ENCODE measurements at regions not wholly inside any gene's neighbourhood (a gene's known extent, or its start where the extent isn't known, plus 50 kb on each side); places are given as distances from the start of the nearest gene placed in this dataset.
"Not testable (repeated sequence)": the region's sequence is repeated elsewhere in the genome, so short reads cannot be mapped to it uniquely, and the experiment has no call there.

DNA sequence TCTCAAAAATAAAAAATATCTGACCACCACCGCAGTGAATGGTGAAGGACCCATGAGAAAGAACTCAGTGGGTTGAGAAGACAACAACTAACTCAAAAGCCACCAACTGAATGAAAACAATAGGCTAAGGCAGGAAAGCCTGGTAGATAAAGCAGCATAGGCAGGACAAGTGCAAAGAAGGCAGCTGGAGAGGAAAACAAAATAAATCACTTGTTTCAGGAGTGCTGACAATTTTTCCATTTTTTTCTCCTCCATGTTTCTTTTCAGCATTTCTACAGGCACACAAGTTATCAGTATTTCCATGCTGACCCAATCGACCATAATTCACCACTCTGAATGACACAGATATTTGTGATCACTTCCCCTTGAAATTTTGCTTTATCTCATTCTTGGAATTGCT is 597.8 kb downstream of the LIG4 start:
- DNase-seq, result no peak
- Histone ChIP-seq H3K9me3 (no peaks in the 10 kb centered on the region), H3K36me3 (no peaks in the 10 kb centered on the region), H3K4me3 (no peak overlapping the region), H3K4me1 (no peaks in the 10 kb centered on the region), H3K27me3 (no peaks in the 10 kb centered on the region), H3K27ac (no peak overlapping the region)
- no peak for ATAC-seq
- WGBS (ENCODE audit: insufficient coverage, low coverage, low lambda C conversion rate, missing lambda C conversion rate), result 19% methylated on average over 2 of the region's 2 CpGs
- TF ChIP-seq, protein P1, sequence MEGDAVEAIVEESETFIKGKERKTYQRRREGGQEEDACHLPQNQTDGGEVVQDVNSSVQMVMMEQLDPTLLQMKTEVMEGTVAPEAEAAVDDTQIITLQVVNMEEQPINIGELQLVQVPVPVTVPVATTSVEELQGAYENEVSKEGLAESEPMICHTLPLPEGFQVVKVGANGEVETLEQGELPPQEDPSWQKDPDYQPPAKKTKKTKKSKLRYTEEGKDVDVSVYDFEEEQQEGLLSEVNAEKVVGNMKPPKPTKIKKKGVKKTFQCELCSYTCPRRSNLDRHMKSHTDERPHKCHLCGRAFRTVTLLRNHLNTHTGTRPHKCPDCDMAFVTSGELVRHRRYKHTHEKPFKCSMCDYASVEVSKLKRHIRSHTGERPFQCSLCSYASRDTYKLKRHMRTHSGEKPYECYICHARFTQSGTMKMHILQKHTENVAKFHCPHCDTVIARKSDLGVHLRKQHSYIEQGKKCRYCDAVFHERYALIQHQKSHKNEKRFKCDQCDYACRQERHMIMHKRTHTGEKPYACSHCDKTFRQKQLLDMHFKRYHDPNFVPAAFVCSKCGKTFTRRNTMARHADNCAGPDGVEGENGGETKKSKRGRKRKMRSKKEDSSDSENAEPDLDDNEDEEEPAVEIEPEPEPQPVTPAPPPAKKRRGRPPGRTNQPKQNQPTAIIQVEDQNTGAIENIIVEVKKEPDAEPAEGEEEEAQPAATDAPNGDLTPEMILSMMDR (IDR thresholded peaks at IDR 0.05), result no peak
- TF ChIP-seq POLR2A (IDR thresholded peaks at IDR 0.05), result no peak
- intact Hi-C loops (cut with DNase I), result no loop called here

DNA sequence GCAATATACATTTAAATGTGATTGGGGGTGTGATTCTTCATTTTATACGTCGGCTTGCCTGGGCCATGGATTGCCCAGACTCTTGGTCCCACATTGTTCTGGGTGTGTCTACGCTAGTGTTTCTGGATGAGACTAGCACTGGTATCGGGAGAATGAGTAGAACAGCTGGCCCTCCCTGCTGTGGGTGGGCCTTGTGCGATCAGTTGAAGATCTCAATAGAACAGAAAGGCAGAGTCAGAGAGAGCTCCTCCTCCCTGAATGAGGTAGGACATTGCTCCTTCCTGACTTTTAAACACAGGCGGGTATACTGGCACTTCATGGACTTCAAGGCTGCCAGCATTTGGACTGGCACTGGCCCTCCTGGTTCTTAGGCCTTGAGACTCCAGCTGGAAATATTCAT is 603.0 kb downstream of the LIG4 start:
- 86% methylated on average over 5 of the region's 6 CpGs for WGBS (ENCODE audit: insufficient coverage, low coverage, low lambda C conversion rate, missing lambda C conversion rate)
- DNase-seq, result no peak
- H3K36me3 ChIP-seq, result no peaks in the 10 kb centered on the region
- no peaks in the 10 kb centered on the region for H3K27me3 ChIP-seq
- ATAC-seq, result no peak
- no peaks in the 10 kb centered on the region for H3K9me3 ChIP-seq
- H3K27ac ChIP-seq, result no peak overlapping the region
- H3K4me3 ChIP-seq, result no peak overlapping the region
- TF ChIP-seq, protein P1 (IDR thresholded peaks at IDR 0.05), result no peak
- TF ChIP-seq POLR2A (IDR thresholded peaks at IDR 0.05), result no peak
- H3K4me1 ChIP-seq, result no peaks in the 10 kb centered on the region
- intact Hi-C loops (cut with DNase I), result no loop called here

DNA sequence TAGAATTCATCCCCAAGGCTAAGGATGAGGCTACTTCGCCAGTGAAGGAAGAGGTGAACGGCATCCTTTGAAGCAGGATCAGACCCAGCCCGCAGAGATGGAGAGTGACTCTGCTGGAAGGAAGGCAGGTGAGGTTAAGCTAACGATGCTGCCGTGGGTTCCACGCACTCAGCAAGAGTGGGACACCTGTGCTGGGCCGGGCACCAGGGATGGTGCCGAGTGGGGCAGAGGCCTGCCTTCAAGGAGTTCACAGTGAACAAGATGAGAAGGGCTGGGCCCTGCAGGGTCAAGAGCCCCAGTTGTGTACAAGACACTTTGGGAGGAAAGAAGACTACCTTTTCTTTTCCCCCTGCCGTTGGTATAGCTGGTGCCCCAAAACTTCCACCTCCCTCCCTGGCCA is 606.6 kb downstream of the LIG4 start:
- TF ChIP-seq, protein P1 (IDR thresholded peaks at IDR 0.05), result no peak
- no peak for TF ChIP-seq POLR2A (IDR thresholded peaks at IDR 0.05)

DNA sequence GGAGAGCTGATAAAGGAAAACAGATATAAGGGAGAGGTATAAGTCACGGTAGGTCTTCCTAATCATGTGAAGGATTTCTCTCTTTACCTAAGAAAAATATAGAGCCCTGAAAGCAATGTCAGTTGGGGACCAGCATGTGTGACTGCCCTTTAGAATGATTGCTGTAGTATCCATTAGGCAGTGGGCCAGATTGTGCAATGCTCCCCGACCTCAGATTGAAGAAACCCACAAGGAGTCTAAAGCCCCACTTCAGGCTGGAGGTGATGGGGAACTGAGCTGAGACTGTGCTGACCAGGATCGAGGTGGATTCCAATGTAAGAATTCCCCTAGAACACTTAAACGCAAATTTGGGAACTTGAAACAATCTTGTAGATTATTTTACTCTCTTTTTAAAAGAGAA is 614.4 kb downstream of the LIG4 start:
- no peaks in the 10 kb centered on the region for H3K4me1 ChIP-seq
- TF ChIP-seq POLR2A (IDR thresholded peaks at IDR 0.05), result no peak
- TF ChIP-seq, protein P1 (IDR thresholded peaks at IDR 0.05), result no peak
- DNase-seq, result no peak
- no peaks in the 10 kb centered on the region for H3K9me3 ChIP-seq
- H3K36me3 ChIP-seq, result no peaks in the 10 kb centered on the region
- no peak overlapping the region for H3K4me3 ChIP-seq
- no peak for ATAC-seq
- 32% methylated on average over 4 of the region's 4 CpGs for WGBS (ENCODE audit: insufficient coverage, low coverage, low lambda C conversion rate, missing lambda C conversion rate)
- intact Hi-C loops (cut with DNase I), result no loop called here
- H3K27ac ChIP-seq, result no peak overlapping the region
- no peaks in the 10 kb centered on the region for H3K27me3 ChIP-seq

More for the DNA sequence above, 606.6 kb downstream of the LIG4 start:
- Histone ChIP-seq H3K9me3 (no peaks in the 10 kb centered on the region), H3K27me3 (no peaks in the 10 kb centered on the region), H3K4me3 (no peak overlapping the region), H3K4me1 (no peaks in the 10 kb centered on the region), H3K36me3 (no peaks in the 10 kb centered on the region), H3K27ac (no peak overlapping the region)
- DNase-seq, result no peak
- intact Hi-C loops (cut with DNase I), result no loop called here
- ATAC-seq, result peak in 1 of 4 donors; percentile 36
- WGBS (ENCODE audit: insufficient coverage, low coverage, low lambda C conversion rate, missing lambda C conversion rate), result 87% methylated on average over 5 of the region's 9 CpGs

DNA sequence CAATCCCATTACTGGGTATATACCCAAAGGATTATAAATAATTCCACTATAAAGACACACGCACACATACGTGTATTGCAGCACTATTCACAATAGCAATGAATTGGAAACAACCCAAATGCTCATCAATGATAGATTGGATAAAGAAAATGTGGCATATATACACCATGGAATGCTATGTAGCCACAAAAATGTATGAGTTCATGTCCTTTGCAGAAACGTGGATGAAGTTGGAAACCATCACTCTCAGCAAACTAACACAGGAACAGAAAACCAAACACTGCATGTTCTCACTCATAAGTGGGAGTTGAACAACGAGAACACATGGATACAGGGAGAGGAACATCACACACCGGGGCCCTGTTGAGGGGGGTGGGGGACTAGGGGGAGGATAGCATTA is 619.0 kb downstream of the LIG4 start:
- WGBS (ENCODE audit: insufficient coverage, low coverage, low lambda C conversion rate, missing lambda C conversion rate), result 55% methylated on average over 5 of the region's 5 CpGs
- H3K27ac ChIP-seq; H3K27me3 ChIP-seq; H3K4me1 ChIP-seq; ATAC-seq; H3K36me3 ChIP-seq; H3K9me3 ChIP-seq; intact Hi-C loops (cut with DNase I); DNase-seq; H3K4me3 ChIP-seq: not testable (repeated sequence)
